SHP77 (cell line): ENCODE measurements at regions not wholly inside any gene's neighbourhood (a gene's known extent, or its start where the extent isn't known, plus 50 kb on each side); places are given as distances from the start of the nearest gene placed in this dataset.
"Not testable (repeated sequence)": the region's sequence is repeated elsewhere in the genome, so short reads cannot be mapped to it uniquely, and the experiment has no call there.

Experiments
- DNase-seq, 2 experiments: peaks; one replicate each; lab custom pipeline; 2025; lab: John Stamatoyannopoulos, UW

DNA sequence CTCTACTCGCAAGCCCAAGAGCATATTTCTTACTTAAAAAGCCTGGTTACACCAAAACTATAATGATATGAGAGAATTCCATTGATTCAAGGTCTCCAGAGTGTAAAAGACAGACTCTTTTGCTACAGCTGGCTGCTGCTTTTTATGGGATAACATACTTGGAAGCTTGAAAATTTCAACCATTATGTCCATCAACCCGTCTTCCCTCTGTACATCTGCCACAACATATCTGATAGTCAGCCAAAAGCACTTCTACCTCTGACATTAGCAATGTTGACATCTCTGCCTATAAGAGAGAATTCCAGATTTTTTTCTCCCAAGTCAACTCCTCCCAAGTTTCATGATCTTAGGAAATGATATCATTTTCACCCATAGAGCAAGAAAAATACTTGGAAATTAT lies 54.4 kb upstream of the IQCM start:
- no peak for DNase-seq

DNA sequence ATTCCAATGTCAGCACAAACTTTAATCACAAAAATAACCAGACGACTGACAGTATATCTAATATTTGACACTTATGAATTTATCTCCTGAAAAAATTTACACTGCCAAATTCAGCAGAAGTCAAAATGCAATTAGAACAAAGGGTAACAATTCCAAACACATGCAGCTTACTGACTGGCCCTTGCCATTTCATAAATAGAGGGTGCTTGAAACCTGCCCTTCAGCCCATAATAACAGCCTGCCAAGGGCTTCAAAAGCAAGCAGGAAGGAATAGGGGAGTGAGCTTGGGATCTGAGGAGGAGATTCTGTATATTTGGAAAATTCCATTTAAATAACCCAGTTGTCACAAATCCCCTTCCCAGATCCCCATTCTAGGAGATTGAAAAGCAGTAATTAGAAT lies 66.1 kb upstream of the IQCM start:
- no peak for DNase-seq

DNA sequence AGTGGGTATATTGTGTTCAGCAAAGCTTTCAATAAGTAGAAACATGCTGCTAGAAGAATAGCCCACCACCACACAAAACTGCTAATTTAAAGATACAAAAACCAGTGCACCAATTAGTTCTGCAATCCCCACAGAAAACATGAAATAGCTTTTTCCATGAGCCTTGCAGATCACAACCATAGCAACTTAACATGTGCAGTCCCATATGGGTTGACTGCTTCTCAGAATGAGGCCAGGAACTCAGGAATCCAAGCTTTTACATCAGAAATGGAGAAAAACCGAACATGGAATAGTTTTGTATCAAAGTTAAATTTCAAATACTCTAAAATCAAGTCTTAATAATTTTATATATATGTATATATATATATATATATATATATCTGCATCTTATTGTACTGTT lies 66.6 kb upstream of the IQCM start:
- no peak for DNase-seq

DNA sequence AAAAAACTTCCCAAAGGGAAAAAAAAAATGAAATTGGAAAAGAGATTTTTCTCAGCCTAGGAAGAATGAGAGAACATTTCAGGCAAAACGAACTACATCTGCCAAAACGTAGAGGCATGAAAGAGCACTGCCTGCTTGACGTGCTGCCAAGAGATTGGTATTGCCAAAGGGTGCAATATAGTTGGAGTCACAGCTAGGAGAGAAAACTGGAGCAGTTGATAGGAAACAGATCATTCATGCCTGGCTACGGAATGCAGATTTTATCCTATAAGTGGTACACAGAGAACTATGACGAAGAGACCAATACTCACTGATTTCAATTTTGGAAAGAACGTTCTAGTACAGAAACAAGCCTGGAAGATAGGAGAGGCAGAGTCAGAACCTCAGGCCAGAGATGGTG lies 68.4 kb upstream of the IQCM start:
- no peak for DNase-seq

DNA sequence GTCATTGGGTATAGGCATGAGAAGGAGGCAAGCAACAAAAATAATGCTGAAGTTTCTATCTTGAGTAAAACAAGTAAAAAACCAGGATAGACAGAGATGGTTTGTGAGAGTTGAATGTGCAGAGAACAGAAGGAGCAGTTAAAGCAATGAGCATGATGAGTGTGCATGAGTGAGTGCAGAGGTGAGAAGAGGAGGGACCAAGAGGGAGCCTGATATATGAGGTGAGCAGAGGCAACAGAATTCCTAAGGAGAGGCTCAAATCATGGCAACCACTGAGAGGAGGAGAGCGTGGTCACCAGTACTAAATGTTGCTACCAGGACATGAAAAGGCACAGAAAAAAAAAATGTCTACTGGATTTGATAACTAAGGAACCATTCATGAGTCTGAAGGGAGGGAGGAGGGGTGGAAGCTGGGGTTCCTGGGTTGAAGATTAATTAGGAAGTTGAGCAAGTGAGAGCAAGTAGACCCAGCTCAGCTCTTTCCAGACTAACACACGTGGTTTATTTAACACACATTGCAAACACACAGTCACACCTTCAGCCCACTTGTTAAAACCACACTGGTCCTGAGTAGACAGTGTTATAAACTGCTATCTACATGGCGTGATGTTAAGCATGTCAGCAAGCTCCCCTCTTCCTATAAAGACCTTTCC lies 69.0 kb upstream of the IQCM start:
- DNase-seq = no peak

DNA sequence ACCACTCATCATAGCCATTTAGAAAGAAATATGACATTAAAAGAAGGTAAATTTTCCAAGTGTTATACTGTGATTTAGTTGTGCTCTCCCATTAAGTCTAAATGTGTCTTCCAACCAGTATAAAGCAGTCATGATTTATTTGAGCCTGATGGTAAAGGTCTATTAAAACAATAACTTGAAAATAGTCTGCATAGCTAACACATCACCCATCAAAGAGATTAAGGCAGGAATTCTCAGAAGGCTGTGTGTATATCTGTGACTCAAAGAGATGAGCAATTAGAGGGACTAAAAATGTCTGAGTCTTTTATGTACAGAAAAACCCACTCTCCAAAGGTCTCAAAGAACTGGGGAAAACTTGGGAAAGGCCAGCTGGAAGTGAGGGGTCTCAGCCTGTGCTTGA lies 70.3 kb upstream of the IQCM start:
- no peak for DNase-seq

DNA sequence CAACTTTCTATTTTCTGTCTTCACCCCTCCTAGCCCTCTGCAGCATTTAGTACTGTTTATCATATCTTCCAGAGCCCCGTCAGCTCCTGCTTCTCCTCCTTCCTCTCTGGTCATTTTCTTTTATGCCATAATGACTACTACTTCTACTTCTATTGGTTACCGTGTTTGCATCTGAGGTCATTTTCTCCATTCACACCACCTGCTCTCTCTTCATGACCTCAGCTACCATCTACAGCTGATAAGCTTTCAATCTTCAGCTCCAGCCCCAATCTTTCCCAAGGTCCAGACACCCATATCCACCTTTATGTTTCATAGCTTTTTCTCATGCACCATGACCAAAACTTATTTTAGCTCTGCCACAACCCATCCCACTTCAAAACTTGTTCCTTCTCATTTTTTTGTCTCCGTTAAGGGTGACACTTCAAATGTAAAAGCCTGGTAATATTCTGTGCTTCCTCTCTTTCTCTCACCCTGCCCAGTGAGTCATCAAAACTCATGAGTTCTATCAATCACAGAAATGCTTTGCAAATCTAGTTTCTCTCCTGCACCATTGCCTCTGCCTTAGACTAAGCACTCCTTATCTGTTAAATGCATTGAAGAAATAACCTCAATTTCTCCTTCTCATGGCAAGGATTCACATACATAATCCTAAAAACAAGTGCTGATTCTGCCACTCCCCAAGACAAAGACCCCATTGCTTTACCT lies 71.3 kb upstream of the IQCM start:
- DNase-seq = no peak

DNA sequence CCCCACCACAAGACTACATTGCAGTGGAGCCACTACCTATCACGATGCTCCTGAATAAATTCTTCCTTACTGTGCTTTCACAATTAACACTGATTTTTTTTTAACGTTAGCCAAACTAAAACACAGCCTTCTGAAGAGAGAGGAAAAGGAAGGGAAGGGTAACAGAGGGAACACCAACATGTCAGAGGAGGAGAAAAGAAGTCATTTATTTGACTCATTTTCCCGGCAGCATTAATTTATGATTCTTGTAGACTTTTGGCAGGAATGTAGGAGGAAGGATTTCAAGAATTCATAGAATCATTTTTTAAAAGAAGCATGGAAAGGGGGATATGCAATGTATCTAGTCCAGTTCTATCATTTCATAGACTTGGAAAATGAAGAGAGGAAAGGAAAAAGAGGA lies 74.3 kb upstream of the IQCM start:
- DNase-seq = no peak

DNA sequence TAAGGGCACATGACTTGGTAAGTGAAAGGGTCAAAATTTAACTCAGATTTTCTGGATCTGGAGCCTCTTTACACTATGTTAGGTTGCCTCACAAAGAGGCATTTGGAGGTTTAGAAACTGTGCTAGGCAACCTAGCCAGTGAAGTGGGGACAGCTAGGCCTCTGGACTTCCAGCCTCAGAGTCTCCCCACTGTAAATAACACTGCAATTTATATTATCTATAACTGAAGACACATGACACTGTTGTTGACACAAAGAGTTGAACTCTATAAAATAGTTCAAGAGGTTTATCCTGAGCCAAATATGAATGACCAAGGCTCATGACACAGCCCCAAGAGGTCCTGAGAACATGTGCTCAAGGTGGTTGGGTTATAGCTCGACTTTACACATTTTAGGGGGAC lies 74.9 kb upstream of the IQCM start:
- no peak for DNase-seq

DNA sequence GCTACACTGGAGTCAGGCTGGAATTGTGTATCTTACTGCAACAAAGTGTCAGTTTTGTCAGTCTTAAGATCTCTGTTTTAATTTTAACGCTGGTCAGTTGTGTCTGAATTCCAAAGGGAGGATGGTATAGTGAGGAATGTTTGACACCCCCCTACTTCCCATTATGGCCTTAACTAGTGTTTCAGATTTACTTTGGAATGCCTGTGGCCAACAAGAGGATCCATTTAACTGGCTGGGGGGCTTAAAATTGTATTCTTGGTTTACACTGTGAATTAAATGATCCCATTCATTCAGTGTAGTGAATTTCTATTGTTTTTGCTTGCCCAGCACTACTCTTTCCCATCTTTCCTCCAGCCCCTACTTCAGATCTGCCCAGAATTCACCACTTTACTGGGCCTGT lies 75.8 kb upstream of the IQCM start:
- no peak for DNase-seq

DNA sequence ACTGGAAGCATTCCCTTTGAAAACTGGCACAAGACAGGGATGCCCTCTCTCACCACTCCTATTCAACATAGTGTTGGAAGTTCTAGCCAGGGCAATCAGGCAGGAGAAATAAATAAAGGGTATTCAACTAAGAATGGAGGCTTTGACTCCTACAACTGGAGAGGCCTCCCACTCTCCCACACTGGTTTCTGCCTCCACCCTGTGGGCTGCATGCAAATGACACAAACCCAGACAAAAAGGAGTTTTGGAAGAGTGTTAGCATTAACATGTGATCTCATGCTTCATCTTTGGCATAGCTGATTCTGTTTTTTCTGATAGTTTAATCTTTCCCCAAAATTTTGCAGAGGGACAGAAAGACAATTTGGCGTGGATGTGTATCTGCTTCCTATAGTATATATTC lies 80.8 kb upstream of the IQCM start:
- no peak for DNase-seq

DNA sequence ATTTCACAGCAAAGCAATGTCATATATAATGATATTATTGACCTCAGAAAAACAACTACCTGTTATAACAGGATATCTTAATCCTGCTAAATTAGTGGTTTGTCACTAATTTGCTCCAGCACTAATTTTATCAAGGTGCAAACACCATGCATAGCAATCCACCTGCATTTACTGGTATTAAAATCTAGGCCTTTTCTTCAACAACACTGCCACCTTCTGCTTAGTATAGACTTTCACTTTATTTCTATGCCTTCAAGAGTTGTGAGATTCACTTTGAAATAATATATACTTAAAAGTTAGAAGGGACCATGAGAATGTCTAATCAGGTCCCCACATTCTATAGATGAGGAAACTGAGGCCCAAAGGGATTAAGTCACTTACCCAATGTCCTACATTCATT lies 82.1 kb upstream of the IQCM start:
- DNase-seq = peak in 1 of 2 experiments; percentile 14

DNA sequence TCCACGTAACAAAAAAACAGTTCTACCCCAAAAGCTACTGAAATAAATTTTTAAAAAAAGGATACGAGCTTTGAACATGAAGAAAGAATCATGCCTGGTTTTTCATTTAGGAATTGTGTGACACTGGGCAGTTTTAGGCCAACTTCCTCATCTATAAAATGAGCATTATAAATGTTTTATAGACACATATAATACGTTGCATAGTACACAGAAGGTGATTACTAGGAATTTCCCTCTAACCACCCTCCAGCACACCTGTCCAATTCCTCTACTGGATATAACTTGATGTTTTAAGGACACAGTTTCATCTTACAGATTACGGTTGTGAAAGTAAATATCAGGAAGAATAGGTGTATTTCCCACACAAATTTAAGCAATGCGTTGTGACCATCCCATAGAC lies 85.5 kb upstream of the IQCM start:
- DNase-seq = no peak

DNA sequence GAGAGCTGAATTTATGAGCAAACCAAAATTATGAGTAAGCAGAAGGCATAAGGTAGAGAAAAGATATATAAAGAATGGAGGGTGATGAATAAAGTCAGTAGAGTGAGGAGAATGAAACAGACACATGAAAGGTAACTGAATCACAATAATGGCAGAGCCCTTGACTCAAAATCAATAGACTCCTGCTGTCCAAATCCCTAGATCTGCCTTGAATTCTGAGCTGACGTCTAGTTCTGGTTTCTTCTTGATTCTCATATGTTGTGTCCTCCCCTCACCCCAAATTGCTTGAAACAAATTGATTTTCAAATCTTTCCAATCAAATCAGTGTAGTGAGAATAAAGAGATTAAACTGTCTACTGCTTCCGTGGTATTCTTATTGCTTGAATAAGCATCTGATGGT lies 86.6 kb upstream of the IQCM start:
- no peak for DNase-seq

DNA sequence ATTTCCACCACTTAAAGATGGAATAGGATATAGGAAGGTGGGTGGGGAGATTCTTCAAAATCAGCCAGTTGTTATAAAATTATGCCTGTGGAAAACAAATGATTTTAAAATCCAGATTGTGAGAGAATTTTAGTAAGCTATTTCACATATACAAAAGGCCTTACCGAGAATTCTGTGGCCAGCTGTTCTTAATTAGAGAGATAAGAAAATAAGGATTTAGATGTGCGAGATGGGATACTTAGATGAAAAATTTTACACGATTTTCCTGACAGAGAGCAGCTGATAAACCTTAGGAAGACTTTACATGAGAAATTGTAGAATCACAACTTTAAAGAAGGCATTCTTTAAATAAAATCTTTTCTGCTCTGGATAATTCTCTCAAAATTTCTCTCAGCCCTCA lies 94.5 kb upstream of the IQCM start:
- DNase-seq = no peak

DNA sequence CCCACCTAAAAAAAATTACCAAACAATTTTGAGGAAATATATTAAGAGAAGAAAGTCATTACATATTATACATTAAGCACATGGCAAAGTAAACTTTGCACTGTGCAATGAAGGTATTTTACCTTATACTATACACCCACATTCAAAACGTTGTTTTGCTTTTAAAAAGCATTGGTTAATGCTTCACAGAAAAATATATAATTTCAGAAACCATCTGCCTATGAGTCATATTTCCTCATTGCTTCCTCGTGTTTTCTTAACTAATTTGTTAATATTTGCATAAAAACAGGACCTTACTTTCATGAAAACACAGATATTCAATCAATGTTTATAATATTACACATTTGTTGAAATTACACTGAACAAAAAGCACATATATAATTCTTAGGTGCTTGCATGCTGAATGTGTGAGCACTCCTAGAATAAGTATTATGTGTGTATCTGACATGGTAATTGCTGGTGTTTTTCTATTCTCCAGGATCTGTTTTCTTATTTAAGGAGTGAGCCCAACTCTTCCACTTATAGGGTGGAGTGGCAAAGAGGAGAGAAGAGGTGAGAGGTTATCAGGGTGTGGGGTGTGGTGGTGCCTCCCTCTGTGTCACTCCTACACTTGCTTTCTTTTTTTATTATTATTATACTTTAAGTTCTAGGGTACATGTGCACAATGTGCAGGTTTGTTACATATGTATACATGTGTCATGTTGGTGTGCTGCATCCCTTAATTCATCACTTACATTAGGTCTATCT lies 95.1 kb upstream of the IQCM start:
- DNase-seq = no peak

DNA sequence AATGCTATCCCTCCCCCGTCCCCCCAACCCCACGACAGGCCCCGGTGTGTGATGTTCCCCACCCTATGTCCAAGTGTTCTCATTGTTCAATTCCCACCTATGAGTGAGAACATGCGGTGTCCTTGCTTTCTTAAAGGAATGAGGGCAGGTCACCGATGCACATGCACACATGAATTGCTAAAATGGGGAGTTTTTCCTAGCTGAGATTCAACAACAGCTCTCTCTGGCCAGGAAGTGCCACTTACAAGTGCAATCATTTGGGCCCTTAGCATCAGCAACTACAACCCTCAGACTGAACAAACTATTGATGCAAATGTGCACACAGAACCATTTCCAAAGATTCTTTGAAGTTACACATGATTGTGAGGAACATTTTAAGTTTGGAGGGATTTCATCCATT lies 95.7 kb upstream of the IQCM start:
- DNase-seq = no peak

DNA sequence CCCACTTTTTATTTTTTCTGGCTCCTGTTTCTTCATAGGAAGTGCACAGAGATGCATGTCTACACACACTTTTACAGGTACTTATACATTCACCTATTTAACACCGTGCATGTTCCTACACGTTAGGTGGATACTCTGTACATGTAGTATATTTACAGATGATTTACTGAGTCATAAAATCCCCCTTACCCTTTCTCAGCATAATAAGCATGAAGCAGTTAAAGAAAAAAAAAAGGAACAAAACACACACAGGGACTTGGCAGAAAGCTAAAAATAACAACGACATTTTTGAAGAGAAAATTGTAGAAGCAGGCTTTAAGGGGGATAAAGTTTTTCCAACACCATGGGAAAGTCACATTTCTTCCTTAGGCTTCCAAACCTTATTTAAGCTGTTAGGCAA lies 96.4 kb upstream of the IQCM start:
- DNase-seq = no peak

DNA sequence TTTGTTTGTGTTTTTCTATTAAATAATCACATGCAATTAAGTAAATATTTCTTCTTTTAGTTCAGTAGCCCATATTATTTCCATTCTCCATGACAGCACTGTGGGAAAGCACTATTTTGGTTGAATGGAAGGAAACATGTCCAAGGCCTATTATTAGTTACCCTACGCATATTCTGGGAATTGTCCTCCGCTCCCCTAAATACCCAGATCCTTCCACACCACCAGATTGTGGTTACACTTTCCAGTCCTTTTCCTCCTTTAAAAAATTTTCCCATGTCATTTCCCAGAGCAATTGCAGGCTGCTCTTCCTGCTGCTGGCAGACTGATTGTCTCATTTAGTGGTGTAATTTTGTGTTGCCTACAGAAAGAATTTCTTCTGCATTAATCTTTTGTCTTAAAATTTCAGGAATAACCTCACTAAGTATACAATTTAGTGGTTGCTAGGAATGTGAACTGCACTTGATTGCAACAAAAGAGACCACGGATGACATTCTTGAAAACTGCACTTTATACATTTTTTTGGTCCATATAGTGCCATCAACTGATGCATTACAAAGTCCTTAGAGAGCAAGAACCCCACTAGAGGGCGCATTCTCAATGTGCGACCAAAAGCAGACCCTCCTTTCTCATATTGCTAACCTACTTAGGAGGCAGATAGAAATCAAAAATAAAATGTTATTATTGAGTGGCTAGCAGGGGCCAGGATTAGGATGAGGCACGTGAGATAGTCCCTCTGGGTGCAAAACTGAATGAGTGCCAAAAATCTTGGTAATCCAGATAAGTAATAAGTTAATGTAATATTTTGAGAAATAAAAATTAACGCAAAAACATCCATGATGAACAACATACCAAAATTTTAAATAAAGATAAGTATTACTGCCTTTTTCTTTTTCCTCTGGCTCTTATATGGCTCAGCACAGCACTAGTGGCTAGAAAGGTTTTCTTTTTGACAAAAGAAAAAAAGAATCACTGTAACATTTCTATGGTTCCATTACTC lies 98.8 kb upstream of the IQCM start:
- DNase-seq = peak; percentile 36 to 60

DNA sequence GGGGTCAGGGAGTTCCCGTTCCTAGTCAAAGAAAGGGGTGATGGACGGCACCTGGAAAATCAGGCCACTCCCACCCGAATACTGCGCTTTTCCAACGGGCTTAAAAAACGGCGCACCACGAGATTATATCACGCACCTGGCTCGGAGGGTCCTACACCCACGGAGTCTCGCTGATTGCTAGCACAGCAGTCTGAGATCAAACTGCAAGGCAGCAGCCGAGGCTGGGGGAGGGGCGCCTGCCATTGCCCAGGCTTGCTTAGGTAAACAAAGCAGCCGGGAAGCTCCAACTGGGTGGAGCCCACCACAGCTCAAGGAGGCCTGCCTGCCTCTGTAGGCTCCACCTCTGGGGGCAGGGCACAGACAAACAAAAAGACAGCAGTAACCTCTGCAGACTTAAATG lies 100.1 kb upstream of the IQCM start:
- not testable (repeated sequence) for DNase-seq

DNA sequence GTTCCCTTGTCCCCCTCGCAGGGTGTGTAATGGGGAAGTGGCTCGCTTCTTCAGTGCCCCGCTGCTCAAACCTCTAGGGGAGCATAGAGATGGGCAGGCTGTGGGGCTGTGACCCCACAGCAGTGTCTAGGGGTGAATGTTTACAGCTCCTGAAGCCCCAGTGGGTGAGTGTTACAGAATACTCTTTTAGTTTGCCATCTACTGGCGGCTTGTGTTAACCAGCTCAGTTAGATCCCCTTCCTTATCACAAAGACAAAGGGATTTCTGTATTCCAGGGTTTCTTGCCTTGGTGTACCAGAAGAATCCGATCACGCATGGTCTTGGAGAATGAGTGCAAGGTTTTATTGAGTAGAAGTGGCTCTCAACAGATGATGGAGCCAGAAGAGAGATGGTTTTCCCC lies 108.1 kb upstream of the IQCM start:
- DNase-seq = no peak

DNA sequence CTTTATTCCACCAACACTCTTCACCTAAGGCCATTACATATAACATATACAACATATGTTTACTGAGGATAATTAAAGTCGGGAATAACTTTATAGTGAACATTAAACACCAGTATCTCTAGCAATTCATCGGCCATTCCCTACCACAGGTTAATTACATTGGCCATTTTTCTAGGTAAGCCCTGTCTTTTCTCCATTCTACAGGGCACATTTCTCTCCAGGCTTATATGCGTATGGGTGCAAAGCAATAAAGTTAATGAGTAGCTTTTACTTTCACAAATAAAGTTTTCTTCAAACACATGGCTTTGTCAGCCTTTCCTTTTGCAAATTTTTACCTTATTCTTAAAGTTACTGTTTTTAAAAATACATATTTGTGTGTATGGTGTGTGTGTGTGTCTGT lies 111.9 kb upstream of the IQCM start:
- DNase-seq = no peak
